NCI-H146 treated with DMSO at 0.1 percent for 48 hours (cell line): ENCODE measurements at regions not wholly inside any gene's neighbourhood (a gene's known extent, or its start where the extent isn't known, plus 50 kb on each side); places are given as distances from the start of the nearest gene placed in this dataset.
"Not testable (repeated sequence)": the region's sequence is repeated elsewhere in the genome, so short reads cannot be mapped to it uniquely, and the experiment has no call there.

Source experiments
- DNase-seq: peaks from one replicate; lab custom pipeline; 2025; ENCODE audit not compliant: unreplicated experiment; lab: John Stamatoyannopoulos, UW

DNA sequence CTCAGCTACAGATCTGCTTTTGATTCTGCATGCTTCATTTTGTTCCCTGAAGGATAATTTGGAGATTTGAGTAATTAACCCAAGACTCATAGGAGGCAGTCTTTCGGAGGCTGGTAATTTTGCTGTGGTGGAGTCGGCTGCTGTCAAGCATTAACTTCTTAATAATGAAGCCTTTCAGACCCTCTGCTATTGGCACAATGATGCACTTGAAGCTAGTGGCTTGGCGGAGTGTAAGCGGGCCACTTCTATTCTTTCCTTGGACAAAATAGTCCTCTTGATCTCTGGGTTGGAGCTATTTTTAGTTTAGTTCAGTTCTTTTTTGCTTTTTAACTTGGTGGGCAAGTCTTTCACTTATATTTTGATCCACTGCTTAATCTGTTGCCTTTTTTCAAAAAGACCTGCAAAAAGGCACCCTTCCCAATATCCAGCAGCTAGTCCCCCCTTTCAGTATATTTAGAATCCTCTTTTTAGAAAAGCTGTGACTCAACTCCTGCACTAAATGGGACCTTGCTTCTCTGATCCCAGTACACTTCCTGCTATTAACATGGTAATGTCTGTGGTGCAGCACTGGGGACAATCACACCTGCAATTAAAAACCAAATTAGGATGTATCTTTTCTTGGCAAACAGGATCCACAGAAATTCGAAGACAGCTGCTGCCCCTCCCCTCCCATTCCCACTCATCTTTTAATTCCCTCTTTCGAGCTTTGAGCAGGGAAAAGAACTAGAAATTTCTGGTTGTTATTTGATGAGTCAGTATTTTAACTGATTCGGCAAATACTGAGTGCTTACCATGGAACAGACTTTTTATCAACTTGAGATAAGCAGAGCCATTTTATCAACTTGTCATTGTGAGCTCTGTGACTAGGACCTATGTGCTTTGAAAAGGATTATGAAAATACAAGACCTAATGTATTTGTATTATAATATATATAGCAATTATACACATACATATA lies 169.4 kb upstream of the ANKRD55 start:
- peak; percentile 12 for DNase-seq

DNA sequence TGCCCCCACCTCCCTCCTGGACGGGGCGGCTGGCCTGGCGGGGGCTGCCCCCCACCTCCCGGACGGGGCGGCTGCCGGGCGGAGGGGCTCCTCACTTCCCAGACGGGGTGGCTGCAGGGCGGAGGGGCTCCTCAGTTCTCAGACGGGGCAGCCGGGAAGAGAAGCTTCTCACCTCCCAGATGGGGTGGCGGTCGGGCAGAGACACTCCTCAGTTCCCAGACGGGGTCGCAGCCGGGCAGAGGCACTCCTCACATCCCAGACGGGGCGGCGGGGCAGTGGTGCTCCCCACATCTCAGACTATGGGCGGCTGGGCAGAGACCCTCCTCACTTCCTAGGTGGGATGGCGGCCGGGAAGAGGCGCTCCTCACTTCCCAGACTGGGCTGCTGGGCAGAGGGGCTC lies 164.7 kb upstream of the ANKRD55 start:
- not testable (repeated sequence) for DNase-seq

GRCh38 chr5:56396634-56397033 lies 163.5 kb upstream of the ANKRD55 start:
- DNase-seq: no peak

DNA sequence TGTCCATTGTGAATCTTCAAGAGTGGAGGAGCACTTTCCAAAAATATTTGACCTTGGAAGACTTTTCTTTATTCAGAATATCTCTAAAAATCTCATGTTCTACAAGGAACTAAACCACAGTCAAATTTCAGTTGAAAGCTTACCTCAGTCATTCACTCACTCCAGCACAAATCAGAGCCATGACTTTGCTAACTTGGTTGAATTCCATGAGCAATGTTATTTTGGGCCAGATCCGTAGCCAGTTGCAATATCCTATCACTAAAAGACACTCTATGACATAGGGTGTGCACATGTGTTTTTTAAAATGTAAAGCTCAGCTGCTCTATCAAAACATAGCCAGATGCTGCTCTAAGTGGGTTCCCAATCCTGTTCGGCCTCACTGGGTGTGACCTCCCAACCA lies 156.1 kb upstream of the ANKRD55 start:
- DNase-seq: no peak

GRCh38 chr5:56388229-56388985 lies 155.3 kb upstream of the ANKRD55 start:
- no peak for DNase-seq

DNA sequence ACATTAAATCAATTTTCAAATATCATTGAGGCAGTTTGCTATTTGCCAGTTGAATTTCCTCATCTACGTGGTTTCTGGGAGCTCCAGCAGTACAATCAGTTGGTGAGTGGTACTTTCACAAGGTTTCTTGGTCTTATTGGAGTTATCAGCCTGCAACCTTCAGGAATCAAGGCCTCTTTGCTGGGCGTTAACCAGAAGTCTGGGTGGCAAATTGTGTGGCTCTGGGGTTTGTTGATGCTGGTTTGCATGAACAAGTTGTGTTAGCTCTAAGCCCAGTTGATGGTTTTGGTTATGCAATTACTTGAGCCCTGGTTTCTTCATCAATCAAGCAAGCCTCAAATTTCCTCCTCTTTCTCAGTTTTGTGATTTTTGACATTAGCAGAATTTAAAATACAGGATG lies 152.9 kb upstream of the ANKRD55 start:
- no peak for DNase-seq

GRCh38 chr5:56384186-56384585 lies 151.1 kb upstream of the ANKRD55 start:
- no peak for DNase-seq

DNA sequence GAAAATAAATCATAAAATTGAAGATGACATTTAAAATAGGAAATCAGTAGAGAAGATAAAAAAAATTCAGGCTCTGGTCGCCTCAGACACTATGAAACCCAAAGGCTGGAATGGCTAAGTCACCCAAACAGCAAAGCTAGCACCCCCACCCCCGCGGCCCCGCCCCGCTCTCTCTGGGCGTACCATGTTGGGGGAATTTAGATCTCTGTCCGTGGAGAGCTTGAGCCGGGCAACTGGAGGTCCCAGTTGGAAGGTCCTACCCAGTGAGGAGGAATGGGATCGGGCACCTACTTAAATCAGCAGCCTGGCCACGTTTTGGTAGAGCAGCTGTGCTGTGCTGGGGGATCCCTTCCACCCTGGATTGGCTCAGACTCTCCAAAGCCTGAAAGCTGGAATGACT lies 150.6 kb upstream of the ANKRD55 start:
- DNase-seq: no peak

- no peak for DNase-seq
Observed at GRCh38 chr5:56382896-56383295, 149.8 kb upstream of the ANKRD55 start.

GRCh38 chr5:56377573-56377972 lies 144.4 kb upstream of the ANKRD55 start:
- DNase-seq: no peak

- DNase-seq: no peak
Observed at GRCh38 chr5:56376128-56376527, 143.0 kb upstream of the ANKRD55 start.

DNA sequence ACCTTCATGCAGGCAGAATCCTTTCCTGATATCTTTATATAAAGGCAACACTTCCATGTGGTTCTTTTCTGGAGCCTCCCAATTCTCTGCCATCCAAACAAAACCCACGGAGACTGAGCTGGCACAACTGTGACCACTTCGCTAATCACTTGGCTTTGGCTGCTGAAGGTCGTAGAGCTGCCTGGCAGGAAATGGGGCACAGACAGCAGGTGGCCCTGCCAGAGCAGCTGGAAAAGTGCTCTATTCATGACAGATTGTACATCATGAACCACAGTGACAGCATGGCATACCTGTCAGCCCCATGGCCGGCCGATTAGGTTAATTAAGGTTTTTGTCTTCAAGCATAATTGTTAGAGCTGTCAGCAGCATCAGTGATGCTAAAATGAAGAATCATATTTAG lies 141.9 kb upstream of the ANKRD55 start:
- peak; percentile 29 for DNase-seq

GRCh38 chr5:56372491-56372890 lies 139.4 kb upstream of the ANKRD55 start:
- DNase-seq: not testable (repeated sequence)

- no peak for DNase-seq
Observed at GRCh38 chr5:56369361-56369811, 136.3 kb upstream of the ANKRD55 start.

DNA sequence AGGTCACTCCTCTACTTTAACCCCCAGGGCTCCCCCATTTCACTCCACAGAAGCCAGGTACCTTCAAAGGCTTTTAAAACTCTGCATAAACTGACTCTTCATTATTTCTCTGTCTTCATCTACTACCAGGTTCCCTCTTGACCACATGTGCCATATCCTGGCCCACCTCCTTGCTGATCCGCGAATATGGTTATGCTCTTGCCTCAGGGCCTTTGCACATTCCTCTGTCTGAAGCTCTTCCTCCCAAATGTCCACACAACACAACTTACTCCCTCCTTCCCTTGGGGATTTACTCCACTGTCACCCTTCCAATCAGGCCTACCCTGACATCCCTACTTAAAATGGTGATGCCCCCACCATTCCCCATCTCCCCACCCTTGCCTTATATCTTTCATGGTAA lies 134.6 kb upstream of the ANKRD55 start:
- no peak for DNase-seq

DNA sequence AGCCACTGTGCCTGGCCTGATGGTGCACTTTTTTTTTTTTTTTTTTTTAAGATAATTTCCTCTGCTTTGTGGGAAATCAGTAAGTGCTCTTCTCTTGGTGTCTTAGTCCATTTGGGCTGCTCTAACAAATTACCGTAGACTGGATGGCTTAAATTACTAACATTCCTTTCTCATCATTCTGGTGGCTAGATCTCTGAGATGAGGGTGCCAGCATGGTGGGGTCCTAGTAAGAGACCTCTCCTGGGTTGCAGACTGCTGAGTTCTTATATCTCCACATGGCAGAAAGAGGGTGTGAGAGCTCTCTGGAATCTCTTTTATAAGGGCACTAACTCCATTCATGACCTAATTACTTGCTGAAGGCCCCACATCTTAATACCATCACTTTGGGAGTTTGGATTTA lies 133.9 kb upstream of the ANKRD55 start:
- no peak for DNase-seq

DNA sequence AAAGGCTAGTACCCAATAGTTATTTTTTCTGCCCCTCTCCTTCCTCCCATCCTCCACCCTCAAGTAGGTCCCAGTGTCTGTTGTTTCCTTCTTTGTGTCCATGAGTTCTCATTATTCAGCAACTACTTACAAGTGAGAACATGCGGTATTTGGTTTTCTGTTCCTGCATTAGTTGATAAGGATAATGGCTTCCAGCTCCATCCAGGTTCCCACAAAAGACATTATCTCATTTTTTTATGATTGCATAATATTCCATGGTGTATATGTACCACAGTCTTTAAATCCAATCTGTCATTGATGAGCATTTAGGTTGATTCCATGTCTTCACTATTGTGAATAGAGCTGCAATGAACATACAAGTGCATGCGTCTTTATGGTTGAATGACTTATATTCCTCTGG lies 128.3 kb upstream of the ANKRD55 start:
- DNase-seq: no peak

GRCh38 chr5:56360816-56361215 lies 127.7 kb upstream of the ANKRD55 start:
- DNase-seq: no peak

DNA sequence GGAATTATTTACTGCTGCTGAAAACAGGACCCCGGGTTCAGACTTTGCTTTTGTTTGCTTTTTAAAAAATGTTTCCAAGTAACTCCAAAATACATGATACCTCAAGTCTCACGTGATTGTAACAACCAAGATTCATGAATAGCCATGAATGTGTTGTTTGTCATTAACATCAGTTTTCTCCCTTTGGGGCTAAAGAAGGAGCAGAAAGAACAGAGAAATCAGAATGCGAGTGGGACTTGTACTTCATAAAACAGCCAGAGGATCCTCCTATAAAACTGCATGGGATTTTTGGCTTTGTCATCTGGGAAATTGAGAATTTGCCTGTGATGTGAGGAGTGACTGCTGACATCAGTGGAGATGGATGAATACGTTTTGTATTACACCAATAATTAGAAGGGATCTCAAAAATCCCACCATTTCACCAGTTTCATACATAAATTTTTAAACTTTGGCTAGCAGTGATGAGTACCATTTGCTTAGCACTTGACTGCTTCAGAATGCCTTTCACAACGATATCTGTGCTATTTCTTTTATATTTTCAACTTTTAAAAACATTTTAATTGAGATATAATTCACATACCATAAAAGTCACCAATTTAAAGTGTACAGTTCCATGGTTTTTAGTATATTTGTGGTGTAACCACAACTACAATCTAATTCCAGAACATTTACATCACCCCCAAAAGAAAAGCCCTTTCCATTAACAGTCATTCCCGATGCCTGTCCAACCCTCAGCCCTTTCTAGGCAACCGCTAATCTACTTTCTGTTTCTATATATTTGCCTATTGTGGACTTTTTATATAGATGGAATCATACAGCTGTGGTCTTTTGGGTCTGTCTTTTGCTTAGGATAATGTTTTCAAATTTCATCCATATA lies 126.9 kb upstream of the ANKRD55 start:
- DNase-seq: no peak

DNA sequence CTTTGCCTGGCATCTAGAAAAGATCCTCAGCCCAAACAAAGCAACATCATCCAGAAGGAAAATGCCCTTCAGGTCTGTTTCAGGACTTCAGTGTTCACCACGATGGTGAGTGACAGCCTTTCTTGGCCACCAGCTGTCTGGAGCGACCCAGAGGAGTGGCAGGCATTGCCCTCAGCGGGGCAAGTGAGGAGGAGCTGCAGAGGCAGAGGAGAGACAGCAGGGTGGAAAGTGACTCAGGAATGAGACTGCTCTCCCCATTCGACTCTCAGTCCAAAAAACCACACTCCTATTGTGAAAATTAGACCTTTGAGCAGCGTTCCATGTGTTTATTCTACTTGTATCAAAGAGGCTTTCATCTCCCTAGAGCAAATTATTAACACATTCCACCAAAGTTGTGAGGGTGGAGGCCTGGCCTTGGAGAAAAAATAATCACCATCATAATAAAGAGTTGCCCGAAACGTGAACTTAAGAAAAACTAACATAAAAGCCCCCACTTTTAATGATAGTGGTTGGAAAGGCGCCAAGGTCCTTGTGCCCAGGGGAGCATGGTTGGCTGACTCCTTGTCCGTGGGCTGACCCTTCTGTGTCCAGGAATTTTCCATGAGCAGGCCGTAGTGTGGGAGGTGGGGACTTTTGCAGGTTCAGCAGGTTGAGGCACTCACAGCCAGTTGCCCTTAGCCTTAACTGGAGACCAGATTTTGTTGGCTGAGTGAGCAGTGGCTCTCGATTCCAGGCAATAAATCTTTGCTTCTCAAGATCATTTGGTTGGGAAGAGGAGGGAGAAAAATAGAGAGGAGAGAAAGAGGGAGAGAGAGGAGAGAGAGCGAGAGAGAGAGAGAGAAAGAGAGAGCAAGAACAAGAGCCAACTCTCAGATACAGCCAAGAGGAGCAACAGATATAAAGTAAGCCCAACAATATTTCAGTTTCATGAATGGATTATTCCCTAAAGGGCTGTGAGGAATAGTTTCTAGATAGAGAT lies 125.9 kb upstream of the ANKRD55 start:
- no peak for DNase-seq
